A204.1 (cell line): ENCODE measurements at regions not wholly inside any gene's neighbourhood (a gene's known extent, or its start where the extent isn't known, plus 50 kb on each side); places are given as distances from the start of the nearest gene placed in this dataset.
"Not testable (repeated sequence)": the region's sequence is repeated elsewhere in the genome, so short reads cannot be mapped to it uniquely, and the experiment has no call there.

Experiments
- FAIRE-seq: peaks from 2 replicates; lab custom pipeline; 2012; peaks lifted over from hg19 to GRCh38; lab: Jason Lieb, UNC

DNA sequence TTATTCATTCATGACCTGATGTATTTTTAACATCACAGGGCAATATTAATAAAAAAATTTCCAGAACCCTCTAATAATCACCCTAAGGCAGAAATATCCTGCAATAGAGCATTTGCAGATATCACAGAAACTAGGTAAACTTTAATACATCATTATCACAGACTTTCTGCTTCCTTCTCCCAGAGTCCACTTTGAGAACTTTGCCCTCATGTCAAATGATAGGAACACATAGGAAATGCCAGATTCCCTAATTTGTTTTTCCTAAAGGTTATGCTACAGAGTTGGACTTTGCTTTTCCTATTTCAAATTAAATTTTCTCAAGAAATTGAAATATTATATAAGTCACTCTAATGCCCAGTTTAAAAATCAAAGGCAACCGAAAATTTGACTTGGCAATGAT is 352.8 kb upstream of the LRP1B start:
- FAIRE-seq, result no peak

DNA sequence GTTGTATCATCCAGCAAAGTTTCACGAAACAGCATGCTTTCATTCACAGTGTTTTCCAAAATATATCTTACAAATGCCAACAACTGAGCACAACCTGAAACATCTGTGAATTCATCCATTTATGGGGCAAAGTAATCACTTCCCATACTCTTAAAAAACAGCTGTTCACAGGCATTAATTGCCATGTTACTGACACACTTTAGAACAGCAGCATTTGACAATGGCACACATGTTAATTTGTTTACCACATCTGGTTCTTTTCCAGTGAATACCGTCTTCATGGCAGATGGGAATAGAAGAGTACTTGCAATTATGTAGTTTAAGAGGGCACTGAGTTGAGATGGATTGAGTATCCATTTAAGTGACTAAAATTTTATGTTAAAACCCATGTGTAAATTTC is 347.4 kb upstream of the LRP1B start:
- FAIRE-seq, result no peak

GRCh38 chr2:142472382-142472781 is 341.6 kb upstream of the LRP1B start:
- no peak for FAIRE-seq

GRCh38 chr2:142467321-142467720 is 336.5 kb upstream of the LRP1B start:
- FAIRE-seq, result no peak

GRCh38 chr2:142463047-142463446 is 332.2 kb upstream of the LRP1B start:
- FAIRE-seq, result no peak

- no peak for FAIRE-seq
These were observed 331.5 kb upstream of the LRP1B start for GRCh38 chr2:142462306-142462705.

DNA sequence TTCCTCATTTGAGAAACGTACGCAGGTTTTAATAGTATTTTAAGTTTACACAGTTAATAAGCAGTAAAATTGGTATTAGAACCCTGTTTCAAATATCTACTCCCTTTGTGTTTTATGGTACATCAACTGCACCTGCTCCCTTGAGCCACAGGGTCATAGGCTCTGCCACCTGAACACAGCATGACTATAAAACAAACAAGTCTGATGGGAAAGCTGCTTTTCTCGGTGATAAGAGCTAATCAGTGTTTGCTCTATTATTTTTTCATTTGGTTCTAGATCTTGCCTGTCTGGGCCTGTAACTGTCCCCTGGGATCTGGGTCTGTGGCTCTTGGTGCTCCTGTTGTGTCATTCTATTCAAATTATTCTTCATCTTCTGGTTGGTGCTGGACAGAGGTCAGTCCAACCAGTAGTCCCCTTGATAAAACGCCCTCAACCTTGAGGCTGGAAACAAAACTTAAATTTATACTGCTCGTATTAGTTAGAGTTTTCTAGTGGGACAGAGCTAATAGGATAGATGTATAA is 314.8 kb upstream of the LRP1B start:
- no peak for FAIRE-seq

DNA sequence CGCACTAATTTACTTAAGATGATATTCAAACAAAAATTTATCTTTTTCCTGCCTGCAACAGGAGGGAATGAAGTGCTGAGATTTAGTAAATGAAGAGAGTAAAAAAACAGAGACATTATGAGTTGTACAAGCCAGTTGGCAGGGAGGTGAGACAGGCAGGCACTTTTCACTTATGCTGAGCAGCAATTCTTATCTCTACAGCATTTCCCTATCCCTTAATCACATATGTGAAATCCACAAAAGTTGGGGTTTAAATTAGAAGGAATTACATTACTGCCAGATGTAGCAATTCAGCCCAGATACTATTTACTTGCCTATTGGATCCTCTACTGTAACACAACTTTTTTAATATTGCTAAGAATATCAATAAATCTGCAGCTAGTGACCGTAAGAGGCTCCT is 314.2 kb upstream of the LRP1B start:
- FAIRE-seq, result no peak

DNA sequence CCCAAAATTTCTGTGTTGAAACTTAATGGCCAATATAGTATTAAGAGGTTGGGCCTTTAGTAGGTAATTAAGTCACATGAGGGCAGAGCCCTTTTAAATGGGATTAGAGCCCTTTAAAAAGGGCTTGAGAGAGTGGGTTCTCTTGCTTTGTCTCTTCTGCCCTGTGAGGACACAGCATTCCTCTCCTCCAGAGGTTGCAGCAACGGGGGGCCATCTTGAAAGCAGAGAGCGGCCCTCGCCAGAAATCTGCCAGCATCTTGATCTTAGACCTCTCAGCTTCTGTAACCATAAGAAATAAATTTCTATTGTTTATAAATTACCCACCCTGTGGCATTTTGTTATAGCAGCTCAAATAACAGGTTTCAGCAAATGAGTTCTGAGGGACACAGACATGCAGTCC is 305.0 kb upstream of the LRP1B start:
- FAIRE-seq, result no peak

GRCh38 chr2:142426064-142426463 is 295.2 kb upstream of the LRP1B start:
- no peak for FAIRE-seq

- FAIRE-seq, result no peak
These were observed 294.7 kb upstream of the LRP1B start for GRCh38 chr2:142425551-142425950.

GRCh38 chr2:142423603-142424002 is 292.8 kb upstream of the LRP1B start:
- no peak for FAIRE-seq

GRCh38 chr2:142422769-142423168 is 292.0 kb upstream of the LRP1B start:
- FAIRE-seq, result no peak

- no peak for FAIRE-seq
These were observed 291.2 kb upstream of the LRP1B start for GRCh38 chr2:142422041-142422440.

DNA sequence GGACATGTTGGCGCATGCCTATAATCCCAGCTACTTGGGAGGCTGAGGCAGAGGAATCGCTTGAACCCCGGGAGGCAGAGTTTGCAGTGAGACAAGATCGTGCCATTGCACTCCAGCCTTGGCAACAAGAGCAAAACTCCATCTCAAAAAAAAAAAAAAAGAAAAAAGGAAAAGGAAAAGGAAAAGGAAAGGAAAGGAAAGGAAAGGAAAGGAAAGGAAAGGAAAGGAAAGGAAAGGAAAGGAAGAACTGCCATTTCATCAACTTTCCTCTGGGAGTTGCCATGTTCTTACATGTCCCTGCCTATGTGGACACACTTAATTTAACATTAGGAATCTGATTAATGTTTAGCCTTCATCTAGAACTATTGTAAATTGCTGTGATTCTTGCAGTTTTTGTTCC is 287.9 kb upstream of the LRP1B start:
- not testable (repeated sequence) for FAIRE-seq

- no peak for FAIRE-seq
These were observed 286.2 kb upstream of the LRP1B start for GRCh38 chr2:142416996-142417395.

DNA sequence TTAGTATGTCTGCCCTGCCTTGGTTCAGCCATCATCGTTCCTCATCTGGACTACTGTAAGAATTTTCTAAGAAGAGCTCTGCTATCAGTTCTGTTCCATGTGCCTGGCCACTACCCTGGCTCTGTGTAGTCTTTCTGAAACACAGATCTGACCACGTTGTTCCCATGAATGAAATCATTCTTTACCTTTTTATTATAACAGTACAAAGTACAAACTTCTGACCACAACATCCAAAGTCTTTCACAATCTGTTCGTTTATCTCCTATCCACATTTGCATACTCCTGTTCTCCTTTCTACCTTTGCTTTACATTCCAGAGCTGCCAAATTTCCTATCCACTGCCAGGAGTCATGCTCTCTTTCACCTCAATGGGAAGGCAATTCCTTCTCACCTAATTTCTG is 284.6 kb upstream of the LRP1B start:
- FAIRE-seq, result no peak

DNA sequence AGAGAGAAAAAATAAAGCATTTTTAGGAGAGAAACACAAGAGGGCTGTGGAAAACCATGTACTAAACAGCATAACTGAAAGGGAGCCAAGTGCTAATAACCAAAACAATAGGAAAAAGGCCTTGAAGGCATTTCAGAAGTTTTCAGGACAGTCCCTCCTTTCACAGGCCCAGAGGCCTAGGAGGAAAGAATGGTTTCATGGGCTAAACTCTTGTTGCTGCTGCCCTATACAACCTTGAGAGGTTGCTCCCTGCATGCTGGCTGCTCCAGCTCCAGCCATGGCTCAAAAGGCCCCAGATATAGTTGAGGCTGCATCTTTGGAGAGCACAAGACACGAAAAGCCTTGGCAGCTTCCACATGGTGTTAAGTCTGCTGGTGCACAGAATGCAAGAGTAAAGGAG is 267.4 kb upstream of the LRP1B start:
- FAIRE-seq, result no peak

GRCh38 chr2:142395291-142395690 is 264.5 kb upstream of the LRP1B start:
- FAIRE-seq, result no peak

- no peak for FAIRE-seq
These were observed 249.6 kb upstream of the LRP1B start for GRCh38 chr2:142380372-142380771.

DNA sequence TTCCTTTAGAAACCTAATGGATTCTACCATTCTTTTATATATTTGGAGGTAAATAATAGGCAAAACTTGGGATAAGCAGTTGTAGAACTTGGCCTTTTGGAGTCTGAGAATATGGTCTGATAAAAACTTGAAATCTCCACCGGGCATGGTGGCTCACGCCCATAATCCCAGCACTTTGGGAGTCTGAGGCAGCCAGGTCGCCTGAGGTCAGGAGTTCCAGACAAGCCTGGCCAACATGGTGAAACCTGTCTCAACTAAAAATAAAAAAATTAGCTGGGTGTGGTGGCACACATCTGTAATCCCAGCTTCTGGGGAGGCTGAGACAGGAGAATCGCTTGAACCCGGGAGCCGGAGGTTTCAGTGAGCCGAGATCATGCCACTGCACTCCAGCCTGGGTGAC is 231.3 kb upstream of the LRP1B start:
- FAIRE-seq, result not testable (repeated sequence)

DNA sequence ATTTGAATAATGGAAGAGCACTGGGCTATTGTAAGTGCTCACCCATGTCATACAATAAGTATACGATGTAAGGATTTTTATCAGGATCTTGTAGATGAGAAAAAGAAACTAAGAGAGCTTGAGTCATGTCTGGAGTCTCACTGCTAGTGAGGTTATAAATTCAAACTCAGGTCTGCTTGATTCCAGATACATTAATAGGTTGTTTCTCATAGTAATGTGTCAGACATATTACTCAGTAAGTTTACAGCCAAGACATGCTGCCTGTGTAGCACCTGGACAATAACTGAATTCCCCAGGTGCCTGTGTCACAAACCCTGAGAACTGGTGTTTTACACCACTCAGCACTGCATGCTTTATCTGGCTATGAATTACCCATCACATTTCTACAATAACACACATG is 216.9 kb upstream of the LRP1B start:
- FAIRE-seq, result no peak

DNA sequence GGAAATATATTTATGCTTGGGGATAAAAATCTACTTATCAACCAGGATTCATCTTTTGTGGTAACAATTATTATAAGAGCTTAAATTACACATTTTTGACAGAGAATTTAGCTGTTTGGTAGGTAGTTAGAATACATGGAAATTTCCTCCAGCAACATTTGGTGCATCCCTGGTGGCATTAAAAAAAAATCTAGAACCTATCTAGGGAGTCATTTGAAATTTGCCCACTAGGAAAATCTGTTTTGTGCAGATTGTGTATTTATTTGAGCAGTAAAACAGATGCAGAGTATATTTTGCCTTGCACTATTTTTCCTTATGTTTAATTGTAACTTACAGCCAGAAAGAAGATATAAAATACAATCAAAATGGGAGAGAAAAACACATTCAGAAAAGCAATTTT is 208.4 kb upstream of the LRP1B start:
- FAIRE-seq, result no peak

DNA sequence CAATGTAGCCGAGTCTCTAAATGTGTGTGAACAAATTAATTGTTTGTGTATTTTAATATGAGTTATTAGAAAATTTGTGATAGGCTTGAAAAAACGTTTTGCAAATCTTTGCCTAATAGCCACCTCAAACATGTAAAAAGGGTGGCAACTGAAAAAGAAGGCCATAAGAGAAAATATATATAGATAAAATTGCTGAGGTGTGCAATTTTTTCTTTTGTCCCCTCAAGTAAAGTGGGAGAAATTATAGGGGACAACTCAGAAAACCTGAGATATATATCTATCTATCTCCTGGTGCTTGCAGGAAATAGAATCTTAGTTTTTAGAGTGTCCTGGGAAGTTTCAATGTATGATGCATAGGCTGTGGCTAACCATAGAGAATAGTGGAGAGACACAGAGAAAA is 201.4 kb upstream of the LRP1B start:
- FAIRE-seq, result no peak

GRCh38 chr2:142330458-142330857 is 199.6 kb upstream of the LRP1B start:
- no peak for FAIRE-seq
